Pancreas (tissue), 10 donors: ENCODE measurements at regions not wholly inside any gene's neighbourhood (a gene's known extent, or its start where the extent isn't known, plus 50 kb on each side); places are given as distances from the start of the nearest gene placed in this dataset.

Experiments used
- ATAC-seq, 4 donors: fragments of 200-7000 bp; cut with Tn5 transposase; one replicate each; pipeline versions ENCODE4 v1.8.0 to v1.9.1; 2020; ENCODE audit warnings: mild to moderate bottlenecking in 4 of 4, moderate library complexity in 4 of 4
- DNase-seq, 6 donors: peaks; one replicate each; pipeline ENCODE4 v3.0.0-alpha.2; 2020
- FAIRE-seq: peaks from 2 replicates; lab custom pipeline; 2012; peaks lifted over from hg19 to GRCh38; lab: Jason Lieb, UNC
- H3K27ac ChIP-seq, 4 donors: fragments of 200-600 bp; sonication (generic); 1 replicate in 3 of 4; 2 replicates in 1 of 4; pipeline versions ENCODE4 v1.5.0 to v1.8.0; 2020
- H3K27me3 ChIP-seq, 4 donors: fragments of 200-600 bp; one replicate each; pipeline ENCODE4 v1.8.0; 2021
- H3K36me3 ChIP-seq, 3 donors: fragments of 200-600 bp; sonication (generic) in 1 of 3; one replicate each; pipeline versions ENCODE4 v1.5.0 to v1.8.0; 2020 to 2021
- H3K4me1 ChIP-seq, 3 donors: fragments of 200-600 bp; one replicate each; pipeline ENCODE4 v1.8.0; 2021
- H3K4me3 ChIP-seq, 4 donors: fragments of 200-600 bp; sonication (generic) in 2 of 4; one replicate each; pipeline versions ENCODE4 v1.5.0 to v1.8.0; 2020 to 2021
- H3K9me3 ChIP-seq, 4 donors: fragments of 200-600 bp; one replicate each; pipeline ENCODE4 v1.8.0; 2021
- CTCF ChIP-seq, 4 donors: fragments of 200-600 bp; sonication (generic) in 3 of 4; IDR thresholded peaks; one replicate each; pipeline versions ENCODE4 v1.5.0 to v1.8.0; 2021; ENCODE audit warnings: antibody characterized with exemption in 4 of 4
- WGBS, 2 donors: extraction: QIAGEN DNeasy Blood & Tissue Kit; methylation state at CpG; one replicate each; pipeline ENCODE4 v1.1.7; 2013; 5-methylcytosine and 5-hydroxymethylcytosine counted together
- intact Hi-C, 3 donors: fragments of 100-400 bp; cut with DNase I; formaldehyde crosslinking; loops; one replicate each; pipeline versions ENCODE4 v1.11.1 to v1.14.2; 2022
- donor health status: healthy with polysubstance abuse.
- donor health status: DM: no; HTN: no; CAD: no; lungs with moderate emphysema.
- donor health status: DM: no; HTN: no; CAD: no.
- donor health status: control.
- donor health status: control.
- donor health status: Bipolar disorder and iron deficiency.
- donor health status: DM: yes; HTN: yes; CAD: no.
- donor health status: DM: no; HTN: no; CAD: no.
- donor health status: DM: no; HTN: no; CAD: no.
- donor health status: DM: yes; HTN: yes; CAD: no.

- Histone ChIP-seq H3K27me3 (no peaks in the 10 kb centered on the region), H3K27ac (no peak overlapping the region), H3K4me1 (no peaks in the 10 kb centered on the region), H3K4me3 (no peak overlapping the region), H3K9me3 (no peaks in the 10 kb centered on the region), H3K36me3 (no peaks in the 10 kb centered on the region)
- 83 to 90% methylated on average over 5 of the region's 5 CpGs for WGBS, 2 donors
- ATAC-seq = no peak
- FAIRE-seq = no peak
- no peak for TF ChIP-seq CTCF (IDR thresholded peaks at IDR 0.05)
- intact Hi-C loops = no loop called here
- DNase-seq = no peak
Observed at GRCh38 chr10:65531545-65531944, 1394.3 kb upstream of the LRRTM3 start.

- H3K27ac ChIP-seq = no peak overlapping the region
- H3K36me3 ChIP-seq = no peaks in the 10 kb centered on the region
- H3K9me3 ChIP-seq = no peaks in the 10 kb centered on the region
- H3K4me3 ChIP-seq = no peak overlapping the region
- DNase-seq (no peak), ATAC-seq (no peak), FAIRE-seq (no peak)
- no peaks in the 10 kb centered on the region for H3K27me3 ChIP-seq
- no peaks in the 10 kb centered on the region for H3K4me1 ChIP-seq
- no peak for TF ChIP-seq CTCF (IDR thresholded peaks at IDR 0.05)
- WGBS, 2 donors = 90 to 97% methylated on average over 2 of the region's 2 CpGs
- intact Hi-C loops = no loop called here
Observed at GRCh38 chr10:65534771-65535170, 1391.1 kb upstream of the LRRTM3 start.

GRCh38 chr10:65544756-65545155, 1381.1 kb upstream of the LRRTM3 start:
- Histone ChIP-seq H3K27me3 (no peaks in the 10 kb centered on the region), H3K4me3 (no peak overlapping the region), H3K27ac (no peak overlapping the region), H3K36me3 (no peaks in the 10 kb centered on the region), H3K9me3 (no peaks in the 10 kb centered on the region), H3K4me1 (no peaks in the 10 kb centered on the region)
- ATAC-seq (no peak), DNase-seq (no peak), FAIRE-seq (no peak)
- intact Hi-C loops = no loop called here
- TF ChIP-seq CTCF (IDR thresholded peaks at IDR 0.05) = no peak
- 67 to 76% methylated on average over 1 of the region's 1 CpG for WGBS, 2 donors

GRCh38 chr10:65548001-65548400, 1377.8 kb upstream of the LRRTM3 start:
- DNase-seq (no peak), FAIRE-seq (no peak), ATAC-seq (no peak)
- H3K4me3 ChIP-seq = no peak overlapping the region
- no peaks in the 10 kb centered on the region for H3K36me3 ChIP-seq
- WGBS, 2 donors = 66 to 70% methylated on average over 3 of the region's 3 CpGs
- no peaks in the 10 kb centered on the region for H3K4me1 ChIP-seq
- no peaks in the 10 kb centered on the region for H3K9me3 ChIP-seq
- no peaks in the 10 kb centered on the region for H3K27me3 ChIP-seq
- TF ChIP-seq CTCF (IDR thresholded peaks at IDR 0.05) = no peak
- H3K27ac ChIP-seq = no peak overlapping the region
- intact Hi-C loops = no loop called here

GRCh38 chr10:65550761-65551160, 1375.1 kb upstream of the LRRTM3 start:
- WGBS, 2 donors = 66 to 67% methylated on average over 4 of the region's 4 CpGs
- DNase-seq (no peak), FAIRE-seq (no peak), ATAC-seq (no peak)
- intact Hi-C loops = no loop called here
- TF ChIP-seq CTCF (IDR thresholded peaks at IDR 0.05) = no peak
- Histone ChIP-seq H3K27ac (no peak overlapping the region), H3K9me3 (no peaks in the 10 kb centered on the region), H3K4me3 (no peak overlapping the region), H3K27me3 (no peaks in the 10 kb centered on the region), H3K36me3 (no peaks in the 10 kb centered on the region), H3K4me1 (no peaks in the 10 kb centered on the region)
